ENCODE measurements at regions not wholly inside any gene's neighbourhood (a gene's known extent, or its start where the extent isn't known, plus 50 kb on each side); places are given as distances from the start of the nearest gene placed in this dataset.

GRCh38 chr15:79380755-79381497, 51.2 kb upstream of the MINAR1 start:
- WGBS, 2 donors: 47 to 48% methylated on average over 4 of the region's 4 CpGs
- H3K4me1 ChIP-seq: no peaks in the 10 kb centered on the region
- no peaks in the 10 kb centered on the region for H3K9me3 ChIP-seq
- no peak overlapping the region for H3K4me3 ChIP-seq
- no peaks in the 10 kb centered on the region for H3K36me3 ChIP-seq
- peak; percentile 73 to 89 (median 80) for ATAC-seq
- H3K27ac ChIP-seq: no peak overlapping the region
- peak; percentile 80 to 93 (median 90) for TF ChIP-seq CTCF (IDR thresholded peaks at IDR 0.05)
- H3K27me3 ChIP-seq: no peaks in the 10 kb centered on the region
- peak; percentile 60 to 73 for DNase-seq
- intact Hi-C loops (cut with DNase I): loop anchor here (1.0 to 10.0 kb wide), 14 partner anchors 211 to 794 kb away; no protein-coding TSS in a partner anchor

DNA sequence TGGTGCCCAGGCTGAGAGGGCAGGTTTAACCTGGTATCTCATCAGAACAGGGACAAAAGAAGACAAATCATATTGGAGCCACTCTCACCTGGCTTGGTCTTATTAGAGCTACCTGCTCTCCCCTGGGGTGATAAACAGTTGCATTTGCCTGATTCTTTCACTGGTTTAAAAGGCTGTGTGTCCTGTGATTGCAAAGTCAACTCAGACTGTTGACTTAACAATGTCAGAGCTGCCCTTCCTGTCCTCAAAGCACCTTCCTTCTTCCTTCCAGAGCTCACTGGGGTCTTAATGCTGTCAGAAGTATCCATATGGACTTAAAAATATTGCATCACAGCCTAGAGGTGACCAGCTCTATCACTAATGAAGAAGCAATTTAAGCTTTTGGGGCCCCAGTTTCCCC, 50.5 kb upstream of the MINAR1 start:
- no peak for ATAC-seq
- no peak overlapping the region for H3K4me3 ChIP-seq
- intact Hi-C loops (cut with DNase I): loop anchor here (1.0 to 10.0 kb wide), 14 partner anchors 211 to 793 kb away; no protein-coding TSS in a partner anchor
- no peak for TF ChIP-seq CTCF (IDR thresholded peaks at IDR 0.05)
- H3K36me3 ChIP-seq: no peaks in the 10 kb centered on the region
- no peaks in the 10 kb centered on the region for H3K27me3 ChIP-seq
- no peaks in the 10 kb centered on the region for H3K9me3 ChIP-seq
- DNase-seq: no peak
- no peaks in the 10 kb centered on the region for H3K4me1 ChIP-seq
- H3K27ac ChIP-seq: no peak overlapping the region
